Epithelial cell of proximal tubule (primary cell): ENCODE measurements at regions not wholly inside any gene's neighbourhood (a gene's known extent, or its start where the extent isn't known, plus 50 kb on each side); places are given as distances from the start of the nearest gene placed in this dataset.
A peak's percentile ranks its signal among the peaks of the same experiment; 100 is the strongest.

Source experiments
- DNase-seq: peaks from one replicate; pipeline ENCODE4 v3.0.0-alpha.2; 2011; ENCODE audit warnings: low read depth
- H3K4me3 ChIP-seq: 2 replicates; pipeline ENCODE4 v1.5.1; 2011; ENCODE audit warnings: low read depth, mild to moderate bottlenecking, low read length
- CTCF ChIP-seq: conservative IDR thresholded peaks from 2 replicates; pipeline ENCODE4 v1.5.1; 2012; ENCODE audit warnings: low read depth, mild to moderate bottlenecking, low read length

GRCh38 chr14:40098468-40098867 lies 666.2 kb upstream of the FBXO33 start:
- no peak overlapping the region for H3K4me3 ChIP-seq
- TF ChIP-seq CTCF: no peak
- no peak for DNase-seq

DNA sequence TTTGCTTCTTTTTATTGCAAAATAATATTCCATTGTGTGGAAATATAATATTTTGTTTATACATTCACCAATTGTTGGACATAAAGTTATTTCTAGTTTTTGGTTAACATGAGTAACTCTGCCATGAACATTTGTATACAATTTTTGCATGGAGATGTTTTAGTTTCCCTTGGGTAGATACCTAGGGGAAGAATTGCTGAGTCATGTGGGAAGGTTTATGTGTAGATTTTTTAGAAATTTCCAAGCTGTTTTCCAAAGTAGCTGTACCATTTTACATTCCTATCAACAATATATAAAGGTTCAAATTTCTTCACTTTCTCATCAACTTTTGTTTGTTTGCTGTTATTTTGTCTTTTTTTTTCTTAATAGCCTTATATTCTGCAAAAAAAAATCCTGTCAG lies 664.7 kb upstream of the FBXO33 start:
- no peak overlapping the region for H3K4me3 ChIP-seq
- no peak for DNase-seq
- no peak for TF ChIP-seq CTCF

GRCh38 chr14:40093800-40094199 lies 661.6 kb upstream of the FBXO33 start:
- no peak overlapping the region for H3K4me3 ChIP-seq
- no peak for TF ChIP-seq CTCF
- DNase-seq: no peak

- H3K4me3 ChIP-seq: no peak overlapping the region
- no peak for TF ChIP-seq CTCF
- no peak for DNase-seq
These were observed 641.9 kb upstream of the FBXO33 start for GRCh38 chr14:40074169-40074568.

- no peak for TF ChIP-seq CTCF
- H3K4me3 ChIP-seq: no peak overlapping the region
- no peak for DNase-seq
These were observed 639.9 kb upstream of the FBXO33 start for GRCh38 chr14:40072175-40072574.

GRCh38 chr14:40058901-40059897 lies 627.0 kb upstream of the FBXO33 start:
- DNase-seq: peak; percentile 61
- no peak for TF ChIP-seq CTCF
- no peak overlapping the region for H3K4me3 ChIP-seq

- H3K4me3 ChIP-seq: no peak overlapping the region
- TF ChIP-seq CTCF: no peak
- peak; percentile 31 for DNase-seq
These were observed 621.2 kb upstream of the FBXO33 start for GRCh38 chr14:40053416-40053815.
